PC-9 (cell line): ENCODE measurements at regions not wholly inside any gene's neighbourhood (a gene's known extent, or its start where the extent isn't known, plus 50 kb on each side); places are given as distances from the start of the nearest gene placed in this dataset.

Experiments
- BruUV-seq: library from RNA; stranded (reverse); fragments of 400-500 nt; replicated peaks from 2 replicates; lab custom pipeline; 2021; lab: Mats Ljungman, UMichigan
- CTCF ChIA-PET: fragments of 300-600 bp; sonication (Branson Sonifier 250); formaldehyde crosslinking; loops from one replicate; lab custom pipeline; 2022; ENCODE audit warnings: antibody characterized with exemption; lab: Charles Lee
- POLR2A ChIA-PET: fragments of 300-600 bp; sonication (Branson Sonifier 250); formaldehyde crosslinking; loops from one replicate; lab custom pipeline; 2022; ENCODE audit warnings: antibody characterized with exemption; ENCODE audit not compliant: unreplicated experiment; lab: Charles Lee
- DNase-seq, 2 experiments: peaks; one replicate each; pipeline versions ENCODE4 v3.0.0 to v3.0.0-alpha.2; 2015 to 2022; ENCODE audit warnings: mixed read lengths in 1 of 2
- H2AFZ ChIP-seq: fragments of 200-600 bp; sonication (generic); 2 replicates; pipeline ENCODE4 v1.8.1; 2017; ENCODE audit warnings: antibody characterized with exemption
- H3F3A ChIP-seq: fragments of 200-600 bp; sonication (generic); 2 replicates; pipeline ENCODE4 v1.8.1; 2017; ENCODE audit warnings: antibody characterized with exemption, mild to moderate bottlenecking, low read depth; ENCODE audit not compliant: insufficient read depth
- H3K27ac ChIP-seq: fragments of 200-600 bp; sonication (generic); 2 replicates; pipeline ENCODE4 v1.6.1; 2016; ENCODE audit warnings: mixed run types
- H3K27me3 ChIP-seq: fragments of 200-600 bp; sonication (generic); 2 replicates; pipeline ENCODE4 v1.6.1; 2016; ENCODE audit warnings: low read depth, mixed run types; ENCODE audit not compliant: insufficient read depth
- H3K36me3 ChIP-seq: fragments of 200-600 bp; sonication (generic); 2 replicates; pipeline ENCODE4 v1.6.1; 2016; ENCODE audit warnings: low read depth, mixed run types
- H3K4me1 ChIP-seq: fragments of 200-600 bp; sonication (generic); replicated peaks from 2 replicates; pipeline ENCODE4 v1.6.1; 2016; ENCODE audit warnings: mixed run types; ENCODE audit not compliant: insufficient read depth
- H3K4me2 ChIP-seq: fragments of 200-600 bp; sonication (generic); 2 replicates; pipeline ENCODE4 v1.6.1; 2017; ENCODE audit warnings: mixed run types
- H3K4me3 ChIP-seq: fragments of 200-600 bp; sonication (generic); 2 replicates; pipeline ENCODE4 v1.6.1; 2016; ENCODE audit warnings: mixed run types
- H3K79me2 ChIP-seq: fragments of 200-600 bp; sonication (generic); 2 replicates; pipeline ENCODE4 v1.6.1; 2017; ENCODE audit warnings: low read depth, mixed run types
- H3K9me2 ChIP-seq: fragments of 200-600 bp; sonication (generic); 2 replicates; pipeline ENCODE4 v1.8.1; 2017; ENCODE audit warnings: mild to moderate bottlenecking; ENCODE audit not compliant: insufficient read depth
- H3K9me3 ChIP-seq: fragments of 200-600 bp; sonication (generic); 2 replicates; pipeline ENCODE4 v1.8.1; 2016; ENCODE audit warnings: low read depth; ENCODE audit not compliant: insufficient read depth
- H4K20me1 ChIP-seq: fragments of 200-600 bp; sonication (generic); 2 replicates; pipeline ENCODE4 v1.8.1; 2017; ENCODE audit not compliant: insufficient read depth
- EZH2 ChIP-seq: fragments of 200-600 bp; sonication (generic); IDR thresholded peaks from 2 replicates; pipeline ENCODE4 v1.8.0; 2017; ENCODE audit warnings: antibody characterized with exemption, low read depth
- intact Hi-C: fragments of 100-400 bp; cut with micrococcal nuclease; formaldehyde crosslinking; loops from one replicate; pipeline ENCODE4 v1.10.0; 2022; ENCODE audit not compliant: unreplicated experiment
- TF ChIP-seq, protein P1 (sequence below): fragments of 200-600 bp; sonication (generic); conservative IDR thresholded peaks from 2 replicates; pipeline ENCODE4 v1.6.1; 2017; ENCODE audit warnings: mixed run types, antibody characterized with exemption, mild to moderate bottlenecking, moderate library complexity

DNA sequence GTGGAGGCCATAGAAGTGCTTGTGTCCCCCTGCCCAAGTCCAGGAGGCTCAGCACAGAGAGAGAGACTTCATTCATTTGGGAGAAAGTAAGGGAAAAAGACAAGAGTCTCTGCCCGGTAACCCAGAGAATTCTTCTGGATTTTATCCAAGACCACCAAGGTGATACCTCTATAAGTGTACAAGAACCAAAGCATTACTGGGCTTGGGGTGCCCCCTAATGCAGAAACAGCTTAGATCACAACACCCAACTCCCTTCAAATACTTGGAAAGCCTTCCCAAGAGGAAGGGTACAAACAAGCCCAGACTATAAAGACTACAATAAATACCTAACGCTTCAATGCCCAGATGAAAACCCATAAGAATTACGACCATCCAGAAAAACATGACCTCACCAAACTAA is 119.7 kb upstream of the PDE3A start:
- intact Hi-C loops: no loop called here
- no peak for DNase-seq
- BruUV-seq: no TSS peak

DNA sequence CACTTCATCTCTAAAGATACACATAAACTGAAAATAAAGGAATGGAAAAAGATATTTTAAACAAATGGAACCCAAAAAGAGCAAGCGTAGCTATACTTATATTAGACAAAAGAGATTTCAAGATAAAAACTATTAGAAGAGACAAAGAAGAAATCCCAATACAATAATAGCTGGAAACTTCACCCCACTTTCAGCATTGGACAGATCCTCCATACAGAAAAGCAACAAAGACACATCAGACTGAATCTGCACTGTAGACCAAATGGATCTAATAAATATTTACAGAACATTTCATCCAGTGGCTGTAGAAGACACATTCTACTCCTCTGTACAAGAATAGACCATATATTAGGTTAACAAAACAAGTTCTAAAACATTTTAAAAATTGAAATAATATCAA is 117.6 kb upstream of the PDE3A start:
- Histone ChIP-seq H4K20me1 (no peaks in the 10 kb centered on the region), H3F3A (no peaks in the 10 kb centered on the region), H3K36me3 (no peaks in the 10 kb centered on the region), H3K4me1 (no peaks in the 10 kb centered on the region), H3K79me2 (no peaks in the 10 kb centered on the region), H3K9me3 (no peaks in the 10 kb centered on the region), H3K27me3 (no peaks in the 10 kb centered on the region), H3K4me3 (no peak overlapping the region), H3K4me2 (no peak overlapping the region), H3K27ac (no peak overlapping the region), H3K9me2 (no peaks in the 10 kb centered on the region), H2AFZ (no peak overlapping the region)
- ChIA-PET POLR2A (no interaction called here), CTCF (no interaction called here)
- DNase-seq: no peak
- intact Hi-C loops: no loop called here
- TF ChIP-seq, protein P1, sequence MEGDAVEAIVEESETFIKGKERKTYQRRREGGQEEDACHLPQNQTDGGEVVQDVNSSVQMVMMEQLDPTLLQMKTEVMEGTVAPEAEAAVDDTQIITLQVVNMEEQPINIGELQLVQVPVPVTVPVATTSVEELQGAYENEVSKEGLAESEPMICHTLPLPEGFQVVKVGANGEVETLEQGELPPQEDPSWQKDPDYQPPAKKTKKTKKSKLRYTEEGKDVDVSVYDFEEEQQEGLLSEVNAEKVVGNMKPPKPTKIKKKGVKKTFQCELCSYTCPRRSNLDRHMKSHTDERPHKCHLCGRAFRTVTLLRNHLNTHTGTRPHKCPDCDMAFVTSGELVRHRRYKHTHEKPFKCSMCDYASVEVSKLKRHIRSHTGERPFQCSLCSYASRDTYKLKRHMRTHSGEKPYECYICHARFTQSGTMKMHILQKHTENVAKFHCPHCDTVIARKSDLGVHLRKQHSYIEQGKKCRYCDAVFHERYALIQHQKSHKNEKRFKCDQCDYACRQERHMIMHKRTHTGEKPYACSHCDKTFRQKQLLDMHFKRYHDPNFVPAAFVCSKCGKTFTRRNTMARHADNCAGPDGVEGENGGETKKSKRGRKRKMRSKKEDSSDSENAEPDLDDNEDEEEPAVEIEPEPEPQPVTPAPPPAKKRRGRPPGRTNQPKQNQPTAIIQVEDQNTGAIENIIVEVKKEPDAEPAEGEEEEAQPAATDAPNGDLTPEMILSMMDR: no peak
- no peak for TF ChIP-seq EZH2
- no TSS peak for BruUV-seq

More for the DNA sequence above, 119.7 kb upstream of the PDE3A start:
- Histone ChIP-seq H3K36me3 (no peaks in the 10 kb centered on the region), H3K27ac (no peak overlapping the region), H3K79me2 (no peaks in the 10 kb centered on the region), H3K9me3 (no peaks in the 10 kb centered on the region), H3K4me3 (no peak overlapping the region), H3K4me1 (no peaks in the 10 kb centered on the region), H3K4me2 (no peak overlapping the region), H3F3A (no peaks in the 10 kb centered on the region), H2AFZ (no peak overlapping the region), H4K20me1 (no peaks in the 10 kb centered on the region), H3K27me3 (no peaks in the 10 kb centered on the region), H3K9me2 (no peaks in the 10 kb centered on the region)
- TF ChIP-seq, protein P1: no peak
- no peak for TF ChIP-seq EZH2
- ChIA-PET POLR2A (interaction anchor here (0.7 kb wide), 1 partner anchor 491 kb away, joined by 3 read pairs; no protein-coding TSS in a partner anchor), CTCF (no interaction called here)

DNA sequence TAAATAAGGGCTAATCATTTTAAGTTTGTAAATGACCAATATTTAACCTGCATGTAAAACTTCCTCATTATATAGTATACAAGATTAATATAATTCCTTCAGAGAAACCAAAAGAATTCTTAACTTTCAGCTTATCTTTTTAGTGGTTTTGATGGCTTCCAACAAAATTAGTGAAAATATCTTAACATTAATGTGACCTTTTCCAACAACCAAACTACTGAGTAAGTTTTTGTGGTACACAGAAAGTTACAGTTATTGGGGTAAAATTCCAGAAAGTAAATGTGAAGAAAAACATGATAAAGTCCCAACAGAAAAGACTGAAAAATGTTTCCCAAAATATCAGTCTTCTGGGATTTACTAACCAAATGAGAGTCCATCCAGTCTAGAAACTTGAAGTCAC is 111.0 kb upstream of the PDE3A start:
- Histone ChIP-seq H3K4me3 (no peak overlapping the region), H3K9me2 (no peaks in the 10 kb centered on the region), H3K27ac (no peak overlapping the region), H3K4me1 (no peaks in the 10 kb centered on the region), H3K9me3 (no peaks in the 10 kb centered on the region), H3F3A (no peaks in the 10 kb centered on the region), H3K27me3 (no peaks in the 10 kb centered on the region), H3K79me2 (no peaks in the 10 kb centered on the region), H4K20me1 (no peaks in the 10 kb centered on the region), H3K4me2 (no peak overlapping the region), H2AFZ (no peak overlapping the region), H3K36me3 (no peaks in the 10 kb centered on the region)
- no TSS peak for BruUV-seq
- CTCF ChIA-PET: no interaction called here
- intact Hi-C loops: no loop called here
- DNase-seq: no peak
- no peak for TF ChIP-seq EZH2
- TF ChIP-seq, protein P1: no peak
- POLR2A ChIA-PET: no interaction called here
